Activated B cell treated with CpG ODN at 0.5 μM for 24 hours (primary cell): ENCODE measurements at regions not wholly inside any gene's neighbourhood (a gene's known extent, or its start where the extent isn't known, plus 50 kb on each side); places are given as distances from the start of the nearest gene placed in this dataset.
"Not testable (repeated sequence)": the region's sequence is repeated elsewhere in the genome, so short reads cannot be mapped to it uniquely, and the experiment has no call there.

Source experiments
- ATAC-seq: fragments of 200-7000 bp; cut with Tn5 transposase; one replicate; pipeline ENCODE4 v1.10.0; 2021; ENCODE audit warnings: low read depth, mild to moderate bottlenecking, moderate library complexity
- CTCF ChIA-PET: fragments of 350-600 bp; sonication (Branson Sonifier 250); formaldehyde crosslinking; loops from one replicate; lab custom pipeline; 2021; ENCODE audit warnings: antibody characterized with exemption; lab: Charles Lee
- POLR2A ChIA-PET: fragments of 350-600 bp; sonication (Branson Sonifier 250); formaldehyde crosslinking; loops from one replicate; lab custom pipeline; 2021; ENCODE audit warnings: antibody characterized with exemption; lab: Charles Lee
- DNase-seq: peaks from one replicate; pipeline ENCODE4 v3.0.0; 2022
- H3K27ac Mint-ChIP-seq: one replicate; pipeline ENCODE4 v1.8.0; 2020; ENCODE audit warnings: mixed read lengths
- H3K27me3 Mint-ChIP-seq: one replicate; pipeline ENCODE4 v1.8.0; 2021; ENCODE audit warnings: mixed read lengths
- H3K36me3 Mint-ChIP-seq: one replicate; pipeline ENCODE4 v1.8.0; 2021; ENCODE audit warnings: low read depth, mixed read lengths
- H3K4me1 Mint-ChIP-seq: one replicate; pipeline ENCODE4 v1.8.0; 2021; ENCODE audit warnings: mixed read lengths
- H3K4me3 Mint-ChIP-seq: one replicate; pipeline ENCODE4 v1.8.0; 2020; ENCODE audit warnings: mild to moderate bottlenecking, mixed read lengths
- H3K9me3 Mint-ChIP-seq: one replicate; pipeline ENCODE4 v1.8.0; 2020; ENCODE audit warnings: mixed read lengths
- CTCF ChIP-seq: fragments of 200-600 bp; IDR thresholded peaks from one replicate; pipeline ENCODE4 v1.8.0; 2022; ENCODE audit warnings: antibody characterized with exemption, mild to moderate bottlenecking
- intact Hi-C: fragments of 100-400 bp; cut with micrococcal nuclease; formaldehyde crosslinking; loops from one replicate; pipeline ENCODE4 v1.15.1; 2024

- TF ChIP-seq CTCF: no peak
- no peak overlapping the region for H3K4me3 Mint-ChIP-seq
- no peak overlapping the region for H3K27ac Mint-ChIP-seq
- intact Hi-C loops: no loop called here
- peaks cover 1% of the 10 kb centered on the region for H3K36me3 Mint-ChIP-seq
- no peaks in the 10 kb centered on the region for H3K9me3 Mint-ChIP-seq
- H3K4me1 Mint-ChIP-seq: peaks cover 11% of the 10 kb centered on the region
- ChIA-PET POLR2A (no interaction called here), CTCF (no interaction called here)
- H3K27me3 Mint-ChIP-seq: no peaks in the 10 kb centered on the region
- ATAC-seq (no peak), DNase-seq (no peak)
Observed at GRCh38 chr20:4626228-4626627, 60.0 kb upstream of the PRNP start.

- ChIA-PET CTCF (no interaction called here), POLR2A (no interaction called here)
- ATAC-seq (no peak), DNase-seq (no peak)
- H3K36me3 Mint-ChIP-seq: no peaks in the 10 kb centered on the region
- intact Hi-C loops: no loop called here
- no peak overlapping the region for H3K27ac Mint-ChIP-seq
- no peaks in the 10 kb centered on the region for H3K9me3 Mint-ChIP-seq
- H3K4me3 Mint-ChIP-seq: no peak overlapping the region
- H3K27me3 Mint-ChIP-seq: no peaks in the 10 kb centered on the region
- H3K4me1 Mint-ChIP-seq: peaks cover 11% of the 10 kb centered on the region
- TF ChIP-seq CTCF: no peak
Observed at GRCh38 chr20:4625687-4626086, 60.6 kb upstream of the PRNP start.

DNA sequence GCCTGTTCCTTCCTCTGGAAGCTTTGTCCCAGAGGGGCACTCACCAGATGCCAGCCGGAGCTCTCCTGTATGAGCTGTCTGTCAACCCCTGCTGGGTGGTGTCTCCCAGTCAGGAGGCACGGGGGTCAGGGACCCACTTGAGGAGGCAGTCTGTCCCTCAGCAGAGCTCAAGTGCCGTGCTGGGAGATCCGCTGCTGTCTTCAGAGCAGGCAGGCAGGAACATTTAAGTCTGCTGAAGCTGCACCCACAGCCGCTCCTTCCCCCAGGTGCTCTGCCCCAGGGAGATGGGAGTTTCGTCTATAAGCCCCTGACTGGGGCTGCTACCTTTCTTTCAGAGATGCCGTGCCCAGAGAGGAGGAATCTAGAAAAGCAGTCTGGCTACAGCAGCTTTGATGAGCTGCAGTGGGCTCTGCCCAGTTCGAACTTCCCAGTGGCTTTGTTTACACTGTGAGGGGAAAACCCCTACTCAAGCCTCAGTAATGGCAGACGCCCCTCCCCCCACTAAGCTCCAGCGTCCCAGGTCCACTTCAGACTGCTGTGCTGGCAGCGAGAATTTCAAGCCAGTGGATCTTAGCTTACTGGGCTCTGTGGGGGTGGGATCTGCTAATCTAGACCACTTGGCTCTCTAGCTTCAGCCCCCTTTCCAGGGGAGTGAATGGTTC, 61.5 kb upstream of the PRNP start:
- intact Hi-C loops, DNase-seq, H3K36me3 Mint-ChIP-seq, POLR2A ChIA-PET, H3K4me1 Mint-ChIP-seq, H3K27ac Mint-ChIP-seq, ATAC-seq, H3K4me3 Mint-ChIP-seq, H3K9me3 Mint-ChIP-seq, H3K27me3 Mint-ChIP-seq: not testable (repeated sequence)
- CTCF ChIA-PET: interaction anchor here (0.6 kb wide), 1 partner anchor 24 kb away, joined by 3 read pairs; no protein-coding TSS in a partner anchor

- H3K9me3 Mint-ChIP-seq: peaks cover 18% of the 10 kb centered on the region
- DNase-seq, H3K4me3 Mint-ChIP-seq, ATAC-seq, H3K36me3 Mint-ChIP-seq, intact Hi-C loops, POLR2A ChIA-PET, CTCF ChIA-PET, H3K27me3 Mint-ChIP-seq, H3K27ac Mint-ChIP-seq, H3K4me1 Mint-ChIP-seq: not testable (repeated sequence)
Observed at GRCh38 chr20:4619144-4619543, 67.1 kb upstream of the PRNP start.

DNA sequence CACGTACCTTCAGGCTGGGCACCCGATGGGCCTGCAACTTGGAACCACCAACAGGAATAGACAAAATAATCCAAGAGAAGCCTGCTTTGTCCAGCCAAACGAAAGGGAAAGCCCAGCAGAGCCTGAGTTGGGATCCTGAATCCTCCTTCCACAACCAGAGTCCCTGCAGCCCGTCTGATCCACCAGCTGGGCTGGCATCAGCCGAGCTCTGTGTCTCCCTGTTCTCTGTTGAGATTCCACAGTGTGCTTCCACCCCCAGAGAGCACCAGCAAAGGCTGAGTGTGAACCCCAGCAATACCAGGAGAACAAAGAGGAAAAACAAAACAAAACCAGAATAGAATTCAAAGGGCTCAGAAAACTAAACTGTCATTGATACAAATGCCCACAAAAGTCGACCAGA, 68.8 kb upstream of the PRNP start:
- H3K9me3 Mint-ChIP-seq: peaks cover 18% of the 10 kb centered on the region
- DNase-seq (no peak), ATAC-seq (no peak)
- no peaks in the 10 kb centered on the region for H3K27me3 Mint-ChIP-seq
- ChIA-PET CTCF (no interaction called here), POLR2A (no interaction called here)
- TF ChIP-seq CTCF: no peak
- H3K4me1 Mint-ChIP-seq: peaks cover 12% of the 10 kb centered on the region
- no peak overlapping the region for H3K27ac Mint-ChIP-seq
- no peak overlapping the region for H3K4me3 Mint-ChIP-seq
- intact Hi-C loops: no loop called here
- H3K36me3 Mint-ChIP-seq: no peaks in the 10 kb centered on the region

DNA sequence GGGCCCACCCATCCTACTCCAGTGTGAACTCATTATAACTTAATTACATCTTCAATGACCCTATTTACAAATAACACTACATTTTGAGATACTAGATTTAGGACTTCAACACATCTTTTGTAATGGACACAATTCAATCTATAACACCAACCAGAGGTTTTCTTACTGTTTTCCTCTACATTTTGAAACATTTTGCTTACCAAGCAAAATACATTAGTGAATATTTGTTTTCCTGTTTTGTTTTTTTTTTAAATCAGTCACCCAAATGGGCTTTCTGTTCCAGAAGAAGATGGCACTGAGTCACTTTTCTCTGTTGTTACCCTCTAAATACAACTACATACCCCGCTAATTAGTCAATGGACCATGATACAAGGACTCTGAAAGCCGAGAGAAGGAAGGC, 69.2 kb upstream of the PRNP start:
- H3K36me3 Mint-ChIP-seq: no peaks in the 10 kb centered on the region
- peaks cover 18% of the 10 kb centered on the region for H3K9me3 Mint-ChIP-seq
- H3K27ac Mint-ChIP-seq: no peak overlapping the region
- POLR2A ChIA-PET: no interaction called here
- CTCF ChIA-PET: no interaction called here
- no peaks in the 10 kb centered on the region for H3K27me3 Mint-ChIP-seq
- intact Hi-C loops: no loop called here
- ATAC-seq (no peak), DNase-seq (no peak)
- no peak overlapping the region for H3K4me3 Mint-ChIP-seq
- TF ChIP-seq CTCF: no peak
- H3K4me1 Mint-ChIP-seq: peaks cover 12% of the 10 kb centered on the region
